GM18858 (cell line): ENCODE measurements at regions not wholly inside any gene's neighbourhood (a gene's known extent, or its start where the extent isn't known, plus 50 kb on each side); places are given as distances from the start of the nearest gene placed in this dataset.
"Not testable (repeated sequence)": the region's sequence is repeated elsewhere in the genome, so short reads cannot be mapped to it uniquely, and the experiment has no call there.

Source experiments
- ATAC-seq: cut with Tn5 transposase; IDR thresholded peaks from one replicate; pipeline ENCODE4 v1.9.1; 2021; ENCODE audit not compliant: unreplicated experiment

GRCh38 chr18:71294201-71294600 lies 1005.4 kb downstream of the SOCS6 start:
- not testable (repeated sequence) for ATAC-seq

GRCh38 chr18:71293322-71293721 lies 1004.5 kb downstream of the SOCS6 start:
- ATAC-seq = no peak

- no peak for ATAC-seq
Measured at GRCh38 chr18:71287268-71287667, 998.4 kb downstream of the SOCS6 start.

GRCh38 chr18:71252351-71252865 lies 963.6 kb downstream of the SOCS6 start:
- no peak for ATAC-seq

GRCh38 chr18:71250191-71250590 lies 961.3 kb downstream of the SOCS6 start:
- ATAC-seq = no peak

- no peak for ATAC-seq
Measured at GRCh38 chr18:71249791-71250190, 960.9 kb downstream of the SOCS6 start.

GRCh38 chr18:71242981-71243380 lies 954.1 kb downstream of the SOCS6 start:
- no peak for ATAC-seq

- ATAC-seq = no peak
Measured at GRCh38 chr18:71238974-71239624, 950.3 kb downstream of the SOCS6 start.

GRCh38 chr18:71237641-71238040 lies 948.8 kb downstream of the SOCS6 start:
- no peak for ATAC-seq

- ATAC-seq = no peak
Measured at GRCh38 chr18:71233177-71233576, 944.3 kb downstream of the SOCS6 start.

- no peak for ATAC-seq
Measured at GRCh38 chr18:71223486-71223885, 934.6 kb downstream of the SOCS6 start.

GRCh38 chr18:71221405-71221804 lies 932.6 kb downstream of the SOCS6 start:
- no peak for ATAC-seq

GRCh38 chr18:71212739-71213138 lies 923.9 kb downstream of the SOCS6 start:
- ATAC-seq = not testable (repeated sequence)

- ATAC-seq = no peak
Measured at GRCh38 chr18:71212222-71212621, 923.4 kb downstream of the SOCS6 start.

GRCh38 chr18:71209944-71210343 lies 921.1 kb downstream of the SOCS6 start:
- ATAC-seq = no peak

- no peak for ATAC-seq
Measured at GRCh38 chr18:71194438-71194837, 905.6 kb downstream of the SOCS6 start.

GRCh38 chr18:71189581-71189980 lies 900.7 kb downstream of the SOCS6 start:
- no peak for ATAC-seq

- ATAC-seq = no peak
Measured at GRCh38 chr18:71168557-71169145, 879.8 kb downstream of the SOCS6 start.

GRCh38 chr18:71136487-71136886 lies 847.6 kb downstream of the SOCS6 start:
- ATAC-seq = no peak

GRCh38 chr18:71134122-71134521 lies 845.3 kb downstream of the SOCS6 start:
- ATAC-seq = no peak

GRCh38 chr18:71131918-71132317 lies 843.1 kb downstream of the SOCS6 start:
- ATAC-seq = no peak

- no peak for ATAC-seq
Measured at GRCh38 chr18:71130351-71130750, 841.5 kb downstream of the SOCS6 start.

- ATAC-seq = no peak
Measured at GRCh38 chr18:71125581-71125980, 836.7 kb downstream of the SOCS6 start.
